Endodermal cell (in vitro differentiated cells): ENCODE measurements at regions not wholly inside any gene's neighbourhood (a gene's known extent, or its start where the extent isn't known, plus 50 kb on each side); places are given as distances from the start of the nearest gene placed in this dataset.

Experiments used
- DNase-seq: peaks from one replicate; pipeline ENCODE4 v3.0.0-alpha.2; 2017
- H3K27ac ChIP-seq: 2 replicates; pipeline ENCODE4 v1.5.1; 2013; ENCODE audit warnings: mild to moderate bottlenecking, low read depth, low read length, moderate library complexity
- H3K27me3 ChIP-seq: 2 replicates; pipeline ENCODE4 v1.6.1; 2013; ENCODE audit warnings: mild to moderate bottlenecking, low read length, moderate library complexity; ENCODE audit not compliant: insufficient read depth, control insufficient read depth, poor library complexity, severe bottlenecking
- H3K36me3 ChIP-seq: 2 replicates; pipeline ENCODE4 v1.7.0; 2013; ENCODE audit warnings: mild to moderate bottlenecking, low read length, moderate library complexity; ENCODE audit not compliant: control insufficient read depth, insufficient read depth
- H3K4me1 ChIP-seq: one replicate; pipeline ENCODE4 v1.7.0; 2013; ENCODE audit warnings: low read length; ENCODE audit not compliant: control insufficient read depth, insufficient read depth
- H3K4me3 ChIP-seq: 2 replicates; pipeline ENCODE4 v1.5.1; 2013; ENCODE audit warnings: mild to moderate bottlenecking, low read length, moderate library complexity
- H3K9ac ChIP-seq: 2 replicates; pipeline ENCODE4 v1.6.1; 2013; ENCODE audit warnings: mild to moderate bottlenecking, low read length, moderate library complexity; ENCODE audit not compliant: poor library complexity, severe bottlenecking; ENCODE audit errors: extremely low read depth
- H3K9me3 ChIP-seq: 2 replicates; pipeline ENCODE4 v1.6.1; 2013; ENCODE audit warnings: mild to moderate bottlenecking, low read length, moderate library complexity; ENCODE audit not compliant: control insufficient read depth
- H3K27ac Mint-ChIP-seq: 2 replicates; pipeline ENCODE4 v1.8.0; 2020; ENCODE audit warnings: mixed read lengths
- H3K27me3 Mint-ChIP-seq: 2 replicates; pipeline ENCODE4 v1.8.0; 2021; ENCODE audit warnings: mild to moderate bottlenecking, mixed read lengths; ENCODE audit not compliant: insufficient read depth
- H3K36me3 Mint-ChIP-seq: 2 replicates; pipeline ENCODE4 v1.8.0; 2020; ENCODE audit warnings: low read depth, mixed read lengths
- H3K4me1 Mint-ChIP-seq: 2 replicates; pipeline ENCODE4 v1.8.0; 2020; ENCODE audit warnings: mixed read lengths
- H3K4me3 Mint-ChIP-seq: 2 replicates; pipeline ENCODE4 v1.8.0; 2020; ENCODE audit warnings: mild to moderate bottlenecking, moderate library complexity, mixed read lengths
- H3K9me3 Mint-ChIP-seq: 2 replicates; pipeline ENCODE4 v1.8.0; 2020; ENCODE audit warnings: mild to moderate bottlenecking, mixed read lengths
- WGBS, 2 experiments: methylation state at CpG; one replicate each; pipeline versions ENCODE4 v1.1.5 to v1.1.7; 2013; ENCODE audit warnings: missing lambda C conversion rate in 2 of 2, mixed read lengths in 1 of 2; ENCODE audit not compliant: insufficient coverage in 1 of 2, insufficient read length in 1 of 2; 5-methylcytosine and 5-hydroxymethylcytosine counted together
- TF ChIP-seq, protein P1 (sequence below): fragments of 200-600 bp; sonication (generic); conservative IDR thresholded peaks from 2 replicates; pipeline ENCODE4 v1.5.0; 2021; ENCODE audit warnings: antibody characterized with exemption, mild to moderate bottlenecking

DNA sequence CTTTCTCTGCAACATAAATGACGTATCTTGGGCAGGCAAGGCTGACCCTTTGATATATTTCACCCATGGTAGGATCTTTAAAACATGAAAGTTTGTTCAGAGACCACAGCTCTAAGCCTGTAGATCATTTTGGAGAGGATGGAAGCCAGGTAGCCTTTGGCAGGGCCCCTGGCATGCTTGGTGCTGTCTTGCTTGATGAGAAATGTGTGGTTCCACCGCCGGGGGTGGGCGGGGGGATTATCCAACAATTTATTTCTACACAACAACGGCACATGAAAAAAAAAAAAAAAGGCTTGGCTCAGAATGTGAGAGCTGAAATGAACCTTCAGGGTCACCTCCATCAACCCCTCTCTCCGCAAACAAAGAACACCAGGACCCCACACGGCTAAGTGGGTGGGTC lies 112.9 kb upstream of the MBNL2 start:
- H3K4me1 ChIP-seq = peaks cover 2% of the 10 kb centered on the region
- H3K4me1 Mint-ChIP-seq = peaks cover 20% of the 10 kb centered on the region
- H3K9me3 ChIP-seq = no peaks in the 10 kb centered on the region
- H3K9me3 Mint-ChIP-seq = no peaks in the 10 kb centered on the region
- no peak overlapping the region for H3K27ac ChIP-seq
- no peaks in the 10 kb centered on the region for H3K36me3 Mint-ChIP-seq
- TF ChIP-seq, protein P1, sequence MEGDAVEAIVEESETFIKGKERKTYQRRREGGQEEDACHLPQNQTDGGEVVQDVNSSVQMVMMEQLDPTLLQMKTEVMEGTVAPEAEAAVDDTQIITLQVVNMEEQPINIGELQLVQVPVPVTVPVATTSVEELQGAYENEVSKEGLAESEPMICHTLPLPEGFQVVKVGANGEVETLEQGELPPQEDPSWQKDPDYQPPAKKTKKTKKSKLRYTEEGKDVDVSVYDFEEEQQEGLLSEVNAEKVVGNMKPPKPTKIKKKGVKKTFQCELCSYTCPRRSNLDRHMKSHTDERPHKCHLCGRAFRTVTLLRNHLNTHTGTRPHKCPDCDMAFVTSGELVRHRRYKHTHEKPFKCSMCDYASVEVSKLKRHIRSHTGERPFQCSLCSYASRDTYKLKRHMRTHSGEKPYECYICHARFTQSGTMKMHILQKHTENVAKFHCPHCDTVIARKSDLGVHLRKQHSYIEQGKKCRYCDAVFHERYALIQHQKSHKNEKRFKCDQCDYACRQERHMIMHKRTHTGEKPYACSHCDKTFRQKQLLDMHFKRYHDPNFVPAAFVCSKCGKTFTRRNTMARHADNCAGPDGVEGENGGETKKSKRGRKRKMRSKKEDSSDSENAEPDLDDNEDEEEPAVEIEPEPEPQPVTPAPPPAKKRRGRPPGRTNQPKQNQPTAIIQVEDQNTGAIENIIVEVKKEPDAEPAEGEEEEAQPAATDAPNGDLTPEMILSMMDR = no peak
- H3K4me3 Mint-ChIP-seq = no peak overlapping the region
- WGBS, 2 experiments = 89 to 95% methylated on average over 3 to 4 of the region's 7 CpGs
- DNase-seq = no peak
- no peaks in the 10 kb centered on the region for H3K36me3 ChIP-seq
- no peak overlapping the region for H3K27ac Mint-ChIP-seq
- H3K27me3 ChIP-seq = peaks cover 34% of the 10 kb centered on the region
- H3K4me3 ChIP-seq = no peak overlapping the region
- H3K9ac ChIP-seq = no peak overlapping the region
- H3K27me3 Mint-ChIP-seq = peaks cover 65% of the 10 kb centered on the region

- WGBS, 2 experiments = 20 to 24% methylated on average over 19 to 34 of the region's 34 CpGs
- peak; percentile 94 for DNase-seq
- Mint-ChIP-seq H3K36me3 (no peaks in the 10 kb centered on the region), H3K4me3 (peak overlapping the region; percentile 31), H3K27me3 (peaks cover 70% of the 10 kb centered on the region), H3K9me3 (no peaks in the 10 kb centered on the region), H3K4me1 (peaks cover 20% of the 10 kb centered on the region), H3K27ac (no peak overlapping the region)
- Histone ChIP-seq H3K4me3 (no peak overlapping the region), H3K36me3 (no peaks in the 10 kb centered on the region), H3K9ac (no peak overlapping the region), H3K27ac (no peak overlapping the region), H3K4me1 (peaks cover 2% of the 10 kb centered on the region), H3K27me3 (peaks cover 34% of the 10 kb centered on the region), H3K9me3 (no peaks in the 10 kb centered on the region)
- TF ChIP-seq, protein P1 = peak; percentile 98
These were observed 112.2 kb upstream of the MBNL2 start for GRCh38 chr13:97109841-97110492.

DNA sequence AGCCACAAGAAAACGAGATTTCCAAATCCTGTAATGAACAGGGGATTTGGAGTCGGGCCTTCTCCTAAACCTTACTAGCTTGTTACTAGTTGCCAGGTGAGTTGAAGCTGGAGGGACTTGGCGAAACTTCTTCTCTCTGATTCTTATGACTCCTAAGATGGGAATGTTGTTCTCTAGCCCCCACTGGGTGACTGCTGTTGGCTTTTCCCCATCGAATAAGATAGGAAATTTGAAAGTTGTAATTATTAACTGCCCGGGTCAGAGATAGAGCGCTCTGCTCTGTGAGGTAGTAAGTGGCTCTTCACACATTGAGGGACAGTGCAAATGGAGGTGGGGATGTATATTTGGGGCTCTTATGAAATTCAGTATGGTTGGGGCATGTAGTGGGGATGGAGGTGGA lies 111.2 kb upstream of the MBNL2 start:
- Mint-ChIP-seq H3K4me1 (peaks cover 20% of the 10 kb centered on the region), H3K4me3 (no peak overlapping the region), H3K27me3 (peaks cover 74% of the 10 kb centered on the region)

More for the DNA sequence above, 111.2 kb upstream of the MBNL2 start:
- no peak overlapping the region for H3K27ac Mint-ChIP-seq
- H3K36me3 Mint-ChIP-seq = no peaks in the 10 kb centered on the region
- Histone ChIP-seq H3K27ac (no peak overlapping the region), H3K9me3 (no peaks in the 10 kb centered on the region), H3K4me1 (peaks cover 2% of the 10 kb centered on the region), H3K27me3 (peaks cover 32% of the 10 kb centered on the region), H3K4me3 (no peak overlapping the region), H3K36me3 (no peaks in the 10 kb centered on the region), H3K9ac (no peak overlapping the region)
- no peak for DNase-seq
- no peaks in the 10 kb centered on the region for H3K9me3 Mint-ChIP-seq
- TF ChIP-seq, protein P1 = no peak
- 78 to 100% methylated on average over 1 to 6 of the region's 6 CpGs for WGBS, 2 experiments
